ENCODE measurements at regions not wholly inside any gene's neighbourhood (a gene's known extent, or its start where the extent isn't known, plus 50 kb on each side); places are given as distances from the start of the nearest gene placed in this dataset.

DNA sequence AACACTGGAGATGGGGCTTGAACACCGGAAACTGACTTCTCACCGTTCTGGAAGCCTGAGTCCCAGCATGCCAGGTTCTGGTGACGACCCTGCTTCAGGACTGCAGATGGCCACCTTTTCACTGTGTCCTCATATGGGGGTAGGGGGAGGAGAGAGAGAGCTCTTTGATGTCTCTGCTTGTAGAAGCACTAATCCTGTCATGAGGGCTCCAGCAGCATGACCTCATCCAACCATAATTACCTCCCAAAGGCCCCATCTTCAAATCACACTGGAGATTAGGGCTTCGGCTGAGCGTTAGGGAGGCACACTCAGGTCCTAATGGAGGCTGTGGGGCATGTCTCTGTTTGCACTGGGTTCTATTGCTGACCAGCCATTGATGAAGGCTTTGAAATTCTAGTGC lies 255.3 kb downstream of the TEX29 start:
- no peak for TF ChIP-seq MXI1 (conservative IDR thresholded peaks at IDR 0.05; ENCODE audit: poor library complexity, severe bottlenecking)
- TF ChIP-seq, protein P1, sequence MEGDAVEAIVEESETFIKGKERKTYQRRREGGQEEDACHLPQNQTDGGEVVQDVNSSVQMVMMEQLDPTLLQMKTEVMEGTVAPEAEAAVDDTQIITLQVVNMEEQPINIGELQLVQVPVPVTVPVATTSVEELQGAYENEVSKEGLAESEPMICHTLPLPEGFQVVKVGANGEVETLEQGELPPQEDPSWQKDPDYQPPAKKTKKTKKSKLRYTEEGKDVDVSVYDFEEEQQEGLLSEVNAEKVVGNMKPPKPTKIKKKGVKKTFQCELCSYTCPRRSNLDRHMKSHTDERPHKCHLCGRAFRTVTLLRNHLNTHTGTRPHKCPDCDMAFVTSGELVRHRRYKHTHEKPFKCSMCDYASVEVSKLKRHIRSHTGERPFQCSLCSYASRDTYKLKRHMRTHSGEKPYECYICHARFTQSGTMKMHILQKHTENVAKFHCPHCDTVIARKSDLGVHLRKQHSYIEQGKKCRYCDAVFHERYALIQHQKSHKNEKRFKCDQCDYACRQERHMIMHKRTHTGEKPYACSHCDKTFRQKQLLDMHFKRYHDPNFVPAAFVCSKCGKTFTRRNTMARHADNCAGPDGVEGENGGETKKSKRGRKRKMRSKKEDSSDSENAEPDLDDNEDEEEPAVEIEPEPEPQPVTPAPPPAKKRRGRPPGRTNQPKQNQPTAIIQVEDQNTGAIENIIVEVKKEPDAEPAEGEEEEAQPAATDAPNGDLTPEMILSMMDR (IDR thresholded peaks at IDR 0.05; ENCODE audit: poor library complexity, severe bottlenecking): no peak
- TF ChIP-seq, protein P2, sequence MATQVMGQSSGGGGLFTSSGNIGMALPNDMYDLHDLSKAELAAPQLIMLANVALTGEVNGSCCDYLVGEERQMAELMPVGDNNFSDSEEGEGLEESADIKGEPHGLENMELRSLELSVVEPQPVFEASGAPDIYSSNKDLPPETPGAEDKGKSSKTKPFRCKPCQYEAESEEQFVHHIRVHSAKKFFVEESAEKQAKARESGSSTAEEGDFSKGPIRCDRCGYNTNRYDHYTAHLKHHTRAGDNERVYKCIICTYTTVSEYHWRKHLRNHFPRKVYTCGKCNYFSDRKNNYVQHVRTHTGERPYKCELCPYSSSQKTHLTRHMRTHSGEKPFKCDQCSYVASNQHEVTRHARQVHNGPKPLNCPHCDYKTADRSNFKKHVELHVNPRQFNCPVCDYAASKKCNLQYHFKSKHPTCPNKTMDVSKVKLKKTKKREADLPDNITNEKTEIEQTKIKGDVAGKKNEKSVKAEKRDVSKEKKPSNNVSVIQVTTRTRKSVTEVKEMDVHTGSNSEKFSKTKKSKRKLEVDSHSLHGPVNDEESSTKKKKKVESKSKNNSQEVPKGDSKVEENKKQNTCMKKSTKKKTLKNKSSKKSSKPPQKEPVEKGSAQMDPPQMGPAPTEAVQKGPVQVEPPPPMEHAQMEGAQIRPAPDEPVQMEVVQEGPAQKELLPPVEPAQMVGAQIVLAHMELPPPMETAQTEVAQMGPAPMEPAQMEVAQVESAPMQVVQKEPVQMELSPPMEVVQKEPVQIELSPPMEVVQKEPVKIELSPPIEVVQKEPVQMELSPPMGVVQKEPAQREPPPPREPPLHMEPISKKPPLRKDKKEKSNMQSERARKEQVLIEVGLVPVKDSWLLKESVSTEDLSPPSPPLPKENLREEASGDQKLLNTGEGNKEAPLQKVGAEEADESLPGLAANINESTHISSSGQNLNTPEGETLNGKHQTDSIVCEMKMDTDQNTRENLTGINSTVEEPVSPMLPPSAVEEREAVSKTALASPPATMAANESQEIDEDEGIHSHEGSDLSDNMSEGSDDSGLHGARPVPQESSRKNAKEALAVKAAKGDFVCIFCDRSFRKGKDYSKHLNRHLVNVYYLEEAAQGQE (IDR thresholded peaks at IDR 0.05; ENCODE audit: borderline replicate concordance): no peak
- TF ChIP-seq EZH2 (IDR thresholded peaks at IDR 0.05; ENCODE audit: borderline replicate concordance, insufficient read depth, low read length, poor library complexity, severe bottlenecking): no peak
- no peak for TF ChIP-seq POLR2AphosphoS5 (IDR thresholded peaks at IDR 0.05)
- TF ChIP-seq RAD21 (conservative IDR thresholded peaks at IDR 0.05): no peak
